DOHH2 (cell line): ENCODE measurements at regions not wholly inside any gene's neighbourhood (a gene's known extent, or its start where the extent isn't known, plus 50 kb on each side); places are given as distances from the start of the nearest gene placed in this dataset.

Experiments
- H3F3A ChIP-seq: fragments of 200-600 bp; sonication (generic), shearing (Covaris generic); 2 replicates; pipeline ENCODE4 v1.6.0; 2016; ENCODE audit warnings: antibody characterized with exemption, mild to moderate bottlenecking; ENCODE audit not compliant: control insufficient read depth, insufficient read depth
- H3K27ac ChIP-seq: fragments of 200-600 bp; sonication (generic); 2 replicates; pipeline ENCODE4 v1.5.1; 2014; ENCODE audit warnings: low read depth, mild to moderate bottlenecking, low read length, moderate library complexity
- H3K27me3 ChIP-seq: fragments of 200-600 bp; sonication (generic); 2 replicates; pipeline ENCODE4 v1.6.1; 2014; ENCODE audit warnings: mild to moderate bottlenecking, low read length, mixed read lengths; ENCODE audit not compliant: control insufficient read depth
- H3K36me3 ChIP-seq: fragments of 200-600 bp; sonication (generic); 2 replicates; pipeline ENCODE4 v1.6.1; 2014; ENCODE audit warnings: mild to moderate bottlenecking, low read length, moderate library complexity, mixed read lengths; ENCODE audit not compliant: control insufficient read depth
- H3K4me1 ChIP-seq: fragments of 200-600 bp; sonication (generic); 2 replicates; pipeline ENCODE4 v1.6.1; 2014; ENCODE audit warnings: mild to moderate bottlenecking, low read length, mixed read lengths; ENCODE audit not compliant: control insufficient read depth
- H3K4me2 ChIP-seq: fragments of 200-600 bp; sonication (generic); 2 replicates; pipeline ENCODE4 v1.6.0; 2014; ENCODE audit warnings: mild to moderate bottlenecking, low read length, moderate library complexity
- H3K4me3 ChIP-seq: fragments of 200-600 bp; sonication (generic); 2 replicates; pipeline ENCODE4 v1.5.1; 2014; ENCODE audit warnings: mild to moderate bottlenecking, low read length, mixed read lengths
- H3K79me2 ChIP-seq: fragments of 200-600 bp; sonication (generic); 2 replicates; pipeline ENCODE4 v1.6.1; 2014; ENCODE audit warnings: mild to moderate bottlenecking, low read length, mixed read lengths; ENCODE audit not compliant: control insufficient read depth
- H3K9me2 ChIP-seq: fragments of 200-600 bp; sonication (generic); replicated peaks from 2 replicates; pipeline ENCODE4 v1.6.1; 2014; ENCODE audit warnings: mild to moderate bottlenecking, low read length, mixed read lengths; ENCODE audit not compliant: control insufficient read depth
- H3K9me3 ChIP-seq: fragments of 200-600 bp; sonication (generic); 2 replicates; pipeline ENCODE4 v1.6.1; 2014; ENCODE audit warnings: antibody characterized with exemption, low read length, mixed read lengths; ENCODE audit not compliant: control insufficient read depth, insufficient read depth
- H4K20me1 ChIP-seq: fragments of 200-600 bp; sonication (generic); 2 replicates; pipeline ENCODE4 v1.6.0; 2014; ENCODE audit warnings: low read depth, mild to moderate bottlenecking, antibody characterized with exemption, low read length, moderate library complexity; ENCODE audit not compliant: control insufficient read depth, insufficient read depth
- EZH2phosphoT487 ChIP-seq: fragments of 200-600 bp; sonication (generic); IDR thresholded peaks from 2 replicates; pipeline ENCODE4 v1.6.1; 2017; ENCODE audit warnings: borderline replicate concordance, mild to moderate bottlenecking, antibody characterized with exemption, low read length, moderate library complexity, mixed read lengths
- TF ChIP-seq, protein P1 (sequence below): fragments of 200-600 bp; sonication (generic); IDR thresholded peaks from one replicate; pipeline ENCODE4 v1.5.1; 2014; ENCODE audit warnings: antibody characterized with exemption, mild to moderate bottlenecking, low read depth, low read length; ENCODE audit not compliant: poor library complexity, severe bottlenecking

DNA sequence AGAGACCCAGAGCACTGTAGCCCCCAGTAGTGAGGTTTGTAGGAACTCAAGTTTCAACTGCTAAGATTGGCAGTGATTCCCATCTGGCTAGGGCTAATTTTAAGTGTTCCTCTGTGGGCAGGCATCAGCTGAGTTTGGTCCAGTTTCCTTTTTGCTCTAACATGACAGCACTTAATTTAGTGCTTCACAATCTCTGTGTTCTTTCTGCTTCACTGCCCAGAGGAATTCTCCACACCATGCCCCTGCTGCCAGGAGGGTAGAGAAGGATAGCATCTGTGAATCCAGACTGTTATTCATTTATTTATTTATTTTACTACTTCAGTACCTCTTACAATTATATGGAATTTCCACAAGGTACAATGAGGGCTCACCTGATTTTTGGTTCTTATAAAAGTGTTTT lies 549.9 kb upstream of the FSIP2 start:
- Histone ChIP-seq H3K4me2 (no peak overlapping the region), H3K9me2 (no peaks in the 10 kb centered on the region), H3K27ac (no peak overlapping the region), H3F3A (no peaks in the 10 kb centered on the region), H3K36me3 (no peaks in the 10 kb centered on the region), H3K4me3 (no peak overlapping the region), H4K20me1 (no peaks in the 10 kb centered on the region), H3K79me2 (no peaks in the 10 kb centered on the region), H3K27me3 (no peaks in the 10 kb centered on the region), H3K4me1 (no peaks in the 10 kb centered on the region), H3K9me3 (no peaks in the 10 kb centered on the region)
- TF ChIP-seq, protein P1, sequence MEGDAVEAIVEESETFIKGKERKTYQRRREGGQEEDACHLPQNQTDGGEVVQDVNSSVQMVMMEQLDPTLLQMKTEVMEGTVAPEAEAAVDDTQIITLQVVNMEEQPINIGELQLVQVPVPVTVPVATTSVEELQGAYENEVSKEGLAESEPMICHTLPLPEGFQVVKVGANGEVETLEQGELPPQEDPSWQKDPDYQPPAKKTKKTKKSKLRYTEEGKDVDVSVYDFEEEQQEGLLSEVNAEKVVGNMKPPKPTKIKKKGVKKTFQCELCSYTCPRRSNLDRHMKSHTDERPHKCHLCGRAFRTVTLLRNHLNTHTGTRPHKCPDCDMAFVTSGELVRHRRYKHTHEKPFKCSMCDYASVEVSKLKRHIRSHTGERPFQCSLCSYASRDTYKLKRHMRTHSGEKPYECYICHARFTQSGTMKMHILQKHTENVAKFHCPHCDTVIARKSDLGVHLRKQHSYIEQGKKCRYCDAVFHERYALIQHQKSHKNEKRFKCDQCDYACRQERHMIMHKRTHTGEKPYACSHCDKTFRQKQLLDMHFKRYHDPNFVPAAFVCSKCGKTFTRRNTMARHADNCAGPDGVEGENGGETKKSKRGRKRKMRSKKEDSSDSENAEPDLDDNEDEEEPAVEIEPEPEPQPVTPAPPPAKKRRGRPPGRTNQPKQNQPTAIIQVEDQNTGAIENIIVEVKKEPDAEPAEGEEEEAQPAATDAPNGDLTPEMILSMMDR = no peak
- TF ChIP-seq EZH2phosphoT487 = no peak

DNA sequence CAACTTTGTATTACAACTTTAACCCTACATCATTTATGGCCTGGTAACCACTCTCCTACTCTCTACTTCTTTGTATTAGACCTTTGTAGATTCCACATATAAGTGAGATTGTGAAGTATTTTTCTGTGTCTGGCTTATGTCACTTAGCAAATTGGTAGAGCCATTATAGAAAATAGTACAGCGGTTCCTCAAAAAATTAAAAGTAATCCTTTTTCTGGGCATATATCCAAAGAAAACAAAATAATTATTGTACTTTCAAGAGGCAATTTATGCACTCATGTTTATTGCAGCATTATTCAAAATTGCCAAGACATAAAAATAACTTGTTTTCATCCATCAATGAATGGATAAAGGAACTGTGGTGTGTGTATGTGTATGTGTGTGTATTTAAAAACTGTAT lies 537.5 kb upstream of the FSIP2 start:
- no peaks in the 10 kb centered on the region for H3K27me3 ChIP-seq
- no peaks in the 10 kb centered on the region for H3K36me3 ChIP-seq
- H3K4me3 ChIP-seq = no peak overlapping the region
- TF ChIP-seq, protein P1 = no peak
- TF ChIP-seq EZH2phosphoT487 = no peak
- no peak overlapping the region for H3K27ac ChIP-seq
- no peaks in the 10 kb centered on the region for H4K20me1 ChIP-seq
- H3K79me2 ChIP-seq = no peaks in the 10 kb centered on the region
- H3K9me3 ChIP-seq = no peaks in the 10 kb centered on the region
- no peaks in the 10 kb centered on the region for H3F3A ChIP-seq
- no peaks in the 10 kb centered on the region for H3K9me2 ChIP-seq
- H3K4me1 ChIP-seq = no peaks in the 10 kb centered on the region
- H3K4me2 ChIP-seq = no peak overlapping the region

GRCh38 chr2:185202381-185202780 lies 536.2 kb upstream of the FSIP2 start:
- H3K9me3 ChIP-seq = no peaks in the 10 kb centered on the region
- TF ChIP-seq, protein P1 = no peak
- no peak for TF ChIP-seq EZH2phosphoT487
- H3K36me3 ChIP-seq = no peaks in the 10 kb centered on the region

More at GRCh38 chr2:185202381-185202780, 536.2 kb upstream of the FSIP2 start:
- no peaks in the 10 kb centered on the region for H3K4me1 ChIP-seq
- no peak overlapping the region for H3K27ac ChIP-seq
- no peak overlapping the region for H3K4me2 ChIP-seq
- no peaks in the 10 kb centered on the region for H4K20me1 ChIP-seq
- no peaks in the 10 kb centered on the region for H3K27me3 ChIP-seq
- no peak overlapping the region for H3K4me3 ChIP-seq
- no peaks in the 10 kb centered on the region for H3K9me2 ChIP-seq
- H3F3A ChIP-seq = no peaks in the 10 kb centered on the region
- no peaks in the 10 kb centered on the region for H3K79me2 ChIP-seq
